ENCODE measurements at regions not wholly inside any gene's neighbourhood (a gene's known extent, or its start where the extent isn't known, plus 50 kb on each side); places are given as distances from the start of the nearest gene placed in this dataset.

- TF ChIP-seq CTCF (IDR thresholded peaks at IDR 0.05; ENCODE audit: extremely low read depth in 1 of 2, insufficient read depth in 1 of 2, low read depth in 1 of 2, low read length in 2 of 2) (no peak), MAX (IDR thresholded peaks at IDR 0.05; ENCODE audit: insufficient read depth, insufficient read length) (no peak), MYC (IDR thresholded peaks at IDR 0.05; ENCODE audit: low read depth, low read length) (no peak), POLR2A (IDR thresholded peaks at IDR 0.05; ENCODE audit: low read depth, low read length) (no peak)
Observed at GRCh38 chr14:42095155-42095554, 488.5 kb downstream of the LRFN5 start.

Measured in endothelial cell of umbilical vein (primary cell).